HEK293 (cell line): ENCODE measurements at regions not wholly inside any gene's neighbourhood (a gene's known extent, or its start where the extent isn't known, plus 50 kb on each side); places are given as distances from the start of the nearest gene placed in this dataset.

Experiments
- CTCF ChIP-seq: fragments of 450-650 bp; formaldehyde crosslinking; IDR thresholded peaks from 2 replicates; pipeline ENCODE4 v1.5.1; 2016; ENCODE audit warnings: missing biosample characterization, missing genetic modification characterization
- GFI1B ChIP-seq: fragments of 450-650 bp; formaldehyde crosslinking; IDR thresholded peaks from 2 replicates; pipeline ENCODE4 v1.5.1; 2016; ENCODE audit warnings: missing biosample characterization, missing genetic modification characterization
- IKZF3 ChIP-seq: fragments of 450-650 bp; IDR thresholded peaks from 2 replicates; pipeline ENCODE4 v1.5.0; 2018; ENCODE audit warnings: missing biosample characterization, mild to moderate bottlenecking, missing genetic modification characterization, moderate library complexity
- MEIS1 ChIP-seq: sonication (generic); formaldehyde crosslinking; IDR thresholded peaks from 2 replicates; pipeline ENCODE4 v1.8.1; 2022; ENCODE audit warnings: missing genetic modification reagents, mild to moderate bottlenecking, borderline replicate concordance
- YY1 ChIP-seq: fragments of 450-650 bp; formaldehyde crosslinking; IDR thresholded peaks from 2 replicates; pipeline ENCODE4 v1.5.1; 2018; ENCODE audit warnings: missing biosample characterization, missing genetic modification characterization
- ZNF132 ChIP-seq: fragments of 450-650 bp; formaldehyde crosslinking; IDR thresholded peaks from 2 replicates; pipeline ENCODE4 v1.5.1; 2017; ENCODE audit warnings: missing biosample characterization, missing genetic modification characterization, borderline replicate concordance
- ZNF561 ChIP-seq: fragments of 450-650 bp; IDR thresholded peaks from 2 replicates; pipeline ENCODE4 v1.5.1; 2018; ENCODE audit warnings: missing biosample characterization, missing genetic modification characterization, borderline replicate concordance
- ZNF692 ChIP-seq: fragments of 450-650 bp; formaldehyde crosslinking; IDR thresholded peaks from 2 replicates; pipeline ENCODE4 v1.5.1; 2016; ENCODE audit warnings: missing biosample characterization, missing genetic modification characterization
- ZNF704 ChIP-seq: fragments of 450-650 bp; formaldehyde crosslinking; IDR thresholded peaks from 2 replicates; pipeline ENCODE4 v1.5.1; 2016; ENCODE audit warnings: missing biosample characterization, missing genetic modification characterization
- ZNF777 ChIP-seq: fragments of 450-650 bp; formaldehyde crosslinking; IDR thresholded peaks from 2 replicates; pipeline ENCODE4 v1.5.1; 2017; ENCODE audit warnings: missing biosample characterization, missing genetic modification characterization, borderline replicate concordance

- no peak for TF ChIP-seq GFI1B
- TF ChIP-seq CTCF (tag by site-specific recombination), result no peak
- TF ChIP-seq ZNF704 (tag by site-specific recombination), result no peak
- no peak for TF ChIP-seq MEIS1 (CRISPR knock-in tag)
- no peak for TF ChIP-seq ZNF777 (tag by site-specific recombination)
- TF ChIP-seq IKZF3 (tag by site-specific recombination), result no peak
- TF ChIP-seq YY1, result no peak
- TF ChIP-seq ZNF561 (tag by site-specific recombination), result no peak
- no peak for TF ChIP-seq ZNF132 (tag by site-specific recombination)
- no peak for TF ChIP-seq ZNF692 (tag by site-specific recombination)
Observed at GRCh38 chr10:27601503-27601902, 97.4 kb downstream of the RAB18 start.
